ENCODE measurements at regions not wholly inside any gene's neighbourhood (a gene's known extent, or its start where the extent isn't known, plus 50 kb on each side); places are given as distances from the start of the nearest gene placed in this dataset.
"Not testable (repeated sequence)": the region's sequence is repeated elsewhere in the genome, so short reads cannot be mapped to it uniquely, and the experiment has no call there.

DNA sequence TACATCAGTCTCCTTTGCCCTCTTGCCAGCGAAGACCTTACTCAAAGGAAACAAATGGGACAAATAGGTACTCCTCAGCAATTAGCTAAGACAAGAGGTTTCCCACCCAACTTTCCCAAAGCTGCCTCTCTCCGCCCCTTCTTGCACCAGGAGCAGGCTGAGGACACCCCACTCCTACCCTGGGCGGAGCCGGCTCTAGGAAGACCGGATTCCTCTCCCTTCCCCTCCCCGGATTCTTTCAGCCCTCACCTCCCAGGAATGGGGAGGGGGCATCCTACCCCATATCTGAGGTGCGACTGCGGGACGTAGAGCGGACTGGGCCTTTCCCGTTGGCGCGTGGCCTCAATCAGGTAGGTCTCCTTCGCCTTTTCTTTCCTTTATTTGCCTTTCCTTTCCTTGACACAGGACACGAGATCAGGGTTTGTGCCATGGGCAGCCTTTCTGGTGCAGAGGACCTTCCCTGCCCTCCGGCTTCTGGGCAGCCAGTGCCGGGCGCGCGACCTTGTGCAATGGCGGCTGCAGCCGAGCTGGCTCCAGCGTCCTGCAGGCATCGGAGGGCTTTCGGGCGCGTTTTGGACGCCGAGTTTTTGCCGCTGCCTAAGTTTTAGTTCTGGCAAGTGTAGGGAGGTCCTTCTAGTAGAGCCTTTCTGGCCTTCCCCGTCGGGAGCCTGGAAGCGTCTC, 279.9 kb downstream of the PLS3 start:
- not testable (repeated sequence) for DNase-seq (ENCODE audit: extremely low read depth in 1 of 2, low read depth in 1 of 2)

DNA sequence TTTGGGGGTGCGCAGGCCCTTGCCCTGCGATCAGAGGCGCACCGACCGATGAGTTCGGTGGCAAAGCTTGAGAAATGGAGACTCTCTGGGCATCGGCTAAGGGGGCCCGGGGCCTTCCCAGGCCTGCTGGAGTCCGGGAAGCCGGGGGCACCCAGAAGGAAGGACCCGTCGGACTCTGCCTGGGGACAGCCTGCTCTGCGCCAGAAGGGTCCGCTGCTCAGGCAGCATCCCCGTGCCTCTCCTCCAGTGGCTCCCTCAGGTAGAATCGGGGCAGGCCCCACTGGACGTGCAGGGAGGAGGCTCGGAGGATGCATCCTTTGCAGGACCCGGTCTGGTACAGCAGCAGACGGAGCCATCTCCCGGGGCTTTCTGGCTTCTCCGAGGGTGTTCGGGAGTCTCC, 290.0 kb downstream of the PLS3 start:
- DNase-seq (ENCODE audit: extremely low read depth in 1 of 2, low read depth in 1 of 2) = not testable (repeated sequence)

DNA sequence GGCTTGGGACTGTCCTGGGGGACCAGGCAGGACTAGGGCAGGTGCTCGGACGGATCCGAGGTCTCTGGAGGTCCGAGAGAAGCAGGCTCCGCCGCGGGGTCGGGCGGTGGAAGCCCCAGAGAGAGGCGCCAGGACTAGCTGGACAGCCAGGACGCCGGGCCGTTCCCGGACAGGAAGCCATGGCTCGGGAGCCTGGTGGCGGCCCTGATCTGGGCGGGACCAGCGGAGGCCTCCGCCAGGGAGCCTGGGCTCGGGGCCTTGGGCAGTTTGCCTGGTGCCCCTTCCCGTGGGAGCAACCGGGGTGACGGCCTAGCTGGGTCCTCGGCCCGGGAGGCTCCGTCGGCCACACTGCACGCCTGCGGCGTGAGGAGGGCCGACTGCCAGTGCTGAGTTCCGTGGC, 292.3 kb downstream of the PLS3 start:
- DNase-seq (ENCODE audit: extremely low read depth in 1 of 2, low read depth in 1 of 2) = not testable (repeated sequence)

DNA sequence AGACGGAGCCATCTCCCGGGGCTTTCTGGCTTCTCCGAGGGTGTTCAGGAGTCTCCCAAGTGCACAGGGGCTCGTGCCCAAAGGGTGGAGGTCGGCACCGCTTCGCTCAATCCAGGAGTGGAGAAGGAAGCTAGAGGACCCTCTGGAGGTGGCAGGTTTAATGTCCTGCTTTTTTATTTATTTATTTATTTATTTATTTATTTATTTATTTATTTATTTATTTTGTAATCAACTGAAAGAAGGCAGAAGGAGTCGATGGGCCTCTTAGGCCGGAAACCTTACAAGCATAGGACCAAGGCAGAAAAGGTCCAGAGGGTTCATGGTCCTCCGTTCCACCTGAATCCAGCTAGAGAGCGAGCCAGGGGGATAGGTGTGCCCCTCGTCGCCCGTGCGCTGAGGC, 289.4 kb upstream of the AGTR2 start:
- DNase-seq (ENCODE audit: extremely low read depth in 1 of 2, low read depth in 1 of 2) = not testable (repeated sequence)

DNA sequence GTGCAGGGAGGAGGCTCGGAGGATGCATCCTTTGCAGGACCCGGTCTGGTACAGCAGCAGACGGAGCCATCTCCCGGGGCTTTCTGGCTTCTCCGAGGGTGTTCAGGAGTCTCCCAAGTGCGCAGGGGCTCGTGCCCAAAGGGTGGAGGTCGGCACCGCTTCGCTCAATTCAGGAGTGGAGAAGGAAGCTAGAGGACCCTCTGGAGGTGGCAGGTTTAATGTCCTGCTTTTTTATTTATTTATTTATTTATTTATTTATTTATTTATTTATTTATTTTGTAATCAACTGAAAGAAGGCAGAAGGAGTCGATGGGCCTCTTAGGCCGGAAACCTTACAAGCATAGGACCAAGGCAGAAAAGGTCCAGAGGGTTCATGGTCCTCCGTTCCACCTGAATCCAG, 286.4 kb upstream of the AGTR2 start:
- not testable (repeated sequence) for DNase-seq (ENCODE audit: extremely low read depth in 1 of 2, low read depth in 1 of 2)

DNA sequence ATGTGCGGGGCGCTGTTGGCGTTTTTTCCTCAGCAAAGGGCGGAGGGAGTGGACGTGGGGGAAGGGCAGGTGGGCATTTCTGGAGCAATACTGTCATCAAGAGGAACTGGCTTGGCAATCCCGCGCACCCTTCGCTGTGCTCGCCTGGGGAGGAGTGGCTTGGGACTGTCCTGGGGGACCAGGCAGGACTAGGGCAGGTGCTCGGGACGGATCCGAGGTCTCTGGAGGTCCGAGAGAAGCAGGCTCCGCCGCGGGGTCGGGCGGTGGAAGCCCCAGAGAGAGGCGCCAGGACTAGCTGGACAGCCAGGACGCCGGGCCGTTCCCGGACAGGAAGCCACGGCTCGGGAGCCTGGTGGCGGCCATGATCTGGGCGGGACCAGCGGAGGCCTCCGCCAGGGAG, 282.5 kb upstream of the AGTR2 start:
- DNase-seq (ENCODE audit: extremely low read depth in 1 of 2, low read depth in 1 of 2) = not testable (repeated sequence)

DNA sequence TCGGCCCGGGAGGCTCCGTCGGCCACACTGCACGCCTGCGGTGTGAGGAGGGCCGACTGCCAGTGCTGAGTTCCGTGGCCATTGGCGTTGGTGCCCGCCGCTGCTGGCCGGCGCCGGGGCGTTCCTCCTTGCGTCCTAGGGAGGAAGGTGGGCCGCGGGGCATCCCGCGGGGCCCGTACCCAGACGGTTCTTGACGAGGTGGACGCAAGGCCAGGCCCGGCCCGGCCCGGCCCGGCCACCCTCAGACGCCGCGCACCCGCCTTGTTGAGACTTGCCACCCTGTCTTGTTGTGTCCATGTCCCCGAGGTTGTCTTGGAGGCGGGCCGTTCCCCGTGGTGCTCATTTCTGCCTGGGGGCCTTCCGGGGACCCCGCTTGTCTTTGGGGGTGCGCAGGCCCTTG, 282.0 kb upstream of the AGTR2 start:
- DNase-seq (ENCODE audit: extremely low read depth in 1 of 2, low read depth in 1 of 2) = not testable (repeated sequence)

DNA sequence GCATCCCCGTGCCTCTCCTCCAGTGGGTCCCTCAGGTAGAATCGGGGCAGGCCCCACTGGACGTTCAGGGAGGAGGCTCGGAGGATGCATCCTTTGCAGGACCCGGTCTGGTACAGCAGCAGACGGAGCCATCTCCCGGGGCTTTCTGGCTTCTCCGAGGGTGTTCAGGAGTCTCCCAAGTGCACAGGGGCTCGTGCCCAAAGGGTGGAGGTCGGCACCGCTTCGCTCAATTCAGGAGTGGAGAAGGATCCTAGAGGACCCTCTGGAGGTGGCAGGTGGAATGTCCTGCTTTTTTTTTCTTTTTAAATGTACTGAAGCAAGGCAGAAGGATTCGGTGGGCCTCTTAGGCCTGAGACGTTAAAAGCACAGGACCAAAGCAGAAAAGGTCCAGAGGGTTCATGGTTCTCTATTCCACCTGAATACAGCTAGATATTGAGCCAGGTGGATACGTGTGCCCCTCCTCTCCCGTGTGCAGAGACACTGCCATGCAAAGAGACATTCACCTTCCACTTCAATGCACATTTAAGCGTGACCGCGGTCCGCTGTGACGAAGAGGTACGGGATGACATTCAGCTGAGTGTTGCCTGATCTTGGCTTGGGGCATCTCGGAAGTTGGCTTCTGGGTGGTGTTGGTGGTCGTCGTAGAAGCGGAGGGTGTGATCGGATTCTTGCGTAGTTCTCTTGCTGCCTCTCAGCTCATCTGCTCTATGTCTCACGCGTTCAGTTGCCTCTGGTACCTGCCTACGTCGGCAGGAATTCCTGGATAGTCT, 281.2 kb upstream of the AGTR2 start:
- no peak for DNase-seq (ENCODE audit: extremely low read depth in 1 of 2, low read depth in 1 of 2)

DNA sequence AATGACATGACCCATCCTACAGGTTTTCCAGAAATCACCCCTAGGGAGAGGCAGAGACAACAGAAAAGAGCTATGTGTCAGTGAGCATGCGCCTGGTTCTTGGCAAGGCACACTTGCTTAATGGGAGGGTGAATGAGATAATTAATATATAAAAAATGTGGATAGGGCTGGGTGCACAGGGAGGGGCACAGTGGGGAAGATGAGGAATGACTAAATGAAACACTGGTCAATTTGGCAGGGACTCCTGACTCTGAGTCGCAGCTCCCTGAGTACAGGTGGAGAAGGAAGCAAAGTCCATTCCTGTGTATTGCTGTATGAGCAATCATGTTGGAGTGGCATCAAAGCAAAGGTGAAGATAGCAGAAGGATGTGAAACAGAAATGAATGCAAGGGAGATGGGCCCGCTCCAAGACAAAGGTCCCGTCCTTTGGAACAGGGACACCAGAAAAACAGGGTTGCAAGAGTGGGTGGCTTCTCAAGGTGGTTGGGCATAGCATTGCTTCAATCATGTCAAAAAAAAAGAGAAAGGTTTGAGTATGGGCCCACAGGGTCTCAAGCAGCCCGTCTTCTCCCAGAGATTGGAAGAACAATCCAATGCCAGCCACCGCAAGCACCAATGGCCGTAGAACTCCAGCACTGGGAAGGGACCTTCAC, 278.4 kb upstream of the AGTR2 start:
- DNase-seq (ENCODE audit: extremely low read depth in 1 of 2, low read depth in 1 of 2) = no peak

DNA sequence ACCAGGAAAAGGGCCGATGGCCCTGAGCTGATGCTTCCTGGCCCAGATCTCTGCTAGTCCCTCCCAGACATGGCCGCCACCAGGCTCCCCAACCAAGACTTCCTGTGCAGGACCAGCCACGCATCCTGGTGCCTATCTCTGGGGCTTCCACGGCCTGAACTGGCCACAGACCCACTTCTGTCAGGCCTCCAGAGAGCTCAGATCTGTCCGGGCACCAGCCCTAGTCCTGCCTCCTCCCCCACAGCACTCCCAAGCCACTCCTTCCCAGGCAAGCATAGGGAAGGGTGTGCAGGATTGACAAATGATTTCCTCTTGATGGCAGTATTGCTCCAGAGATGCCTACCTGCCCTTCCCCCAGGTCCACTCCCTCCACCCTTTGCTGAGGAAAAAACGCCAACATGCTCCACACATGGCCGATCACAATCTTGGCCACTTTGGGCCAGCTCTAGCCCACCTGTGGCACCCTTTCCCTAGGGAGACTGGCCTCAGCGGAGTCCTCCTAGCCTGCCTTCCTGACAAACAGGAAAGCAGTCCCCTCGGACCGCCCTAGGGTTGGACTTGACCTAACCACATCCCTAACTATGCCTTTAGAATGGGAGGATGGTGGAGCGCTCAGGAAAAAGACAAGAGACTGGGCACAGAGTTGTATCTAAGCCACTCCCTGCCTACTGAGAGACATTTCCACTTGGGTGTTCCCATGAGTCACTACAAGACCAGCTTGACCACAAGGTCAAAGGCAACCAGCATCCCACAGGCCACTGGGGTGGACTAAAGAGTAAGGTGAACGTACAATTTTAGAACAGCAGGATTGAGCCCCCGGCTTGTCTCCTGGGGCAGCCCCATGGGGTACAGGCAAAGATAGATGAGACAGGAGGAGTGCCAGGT, 277.5 kb upstream of the AGTR2 start:
- DNase-seq (ENCODE audit: extremely low read depth in 1 of 2, low read depth in 1 of 2) = no peak

DNA sequence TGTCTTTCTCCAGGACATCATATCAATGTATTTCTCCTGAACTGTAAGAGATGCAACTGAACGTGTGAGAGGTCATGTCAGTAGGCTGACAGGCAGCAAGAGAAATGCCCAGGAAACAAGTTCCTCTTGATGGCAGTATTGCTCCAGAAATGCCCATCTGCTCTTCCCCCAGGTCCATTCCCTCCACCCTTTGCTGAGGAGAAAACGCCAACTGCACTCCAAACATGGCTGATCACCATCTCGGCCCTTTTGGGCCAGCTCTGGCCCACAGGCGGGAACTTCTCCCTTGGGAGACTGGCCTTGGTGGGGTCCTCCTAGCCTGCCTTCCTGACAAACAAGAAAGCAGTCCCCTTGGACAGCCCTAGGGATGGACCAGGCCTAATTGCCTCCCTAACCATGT, 276.5 kb upstream of the AGTR2 start:
- DNase-seq (ENCODE audit: extremely low read depth in 1 of 2, low read depth in 1 of 2) = no peak

DNA sequence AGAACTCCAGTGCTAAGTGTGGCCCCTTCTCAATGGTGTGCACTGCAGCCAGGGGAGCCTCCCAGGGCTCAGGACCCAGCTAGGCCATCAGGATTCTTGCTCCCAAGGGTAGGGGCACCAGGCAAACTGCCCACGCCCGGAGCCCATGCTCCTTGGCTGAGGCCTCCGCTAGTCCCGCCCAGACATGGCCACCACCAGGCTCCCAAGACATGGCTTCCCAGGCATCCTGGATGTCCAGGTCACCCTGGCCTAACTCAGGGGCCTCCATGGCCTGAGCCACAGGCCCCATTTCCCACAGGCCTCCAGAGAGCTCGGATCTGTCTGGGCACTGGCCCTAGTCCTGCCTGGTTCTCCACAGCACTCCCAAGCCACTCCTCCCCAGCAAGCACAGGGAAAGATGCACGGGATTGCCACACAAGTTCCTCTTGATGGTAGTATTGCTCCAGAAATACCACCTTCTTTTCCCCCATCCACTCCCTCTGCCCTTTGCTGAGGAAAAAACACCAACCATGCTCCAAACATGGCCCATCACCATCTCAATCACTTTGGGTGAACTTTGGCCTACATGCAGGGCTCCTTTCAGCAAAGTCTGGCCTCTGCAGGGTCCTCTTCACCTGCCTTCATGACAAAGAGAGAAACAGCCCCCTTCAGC, 274.7 kb upstream of the AGTR2 start:
- no peak for DNase-seq (ENCODE audit: extremely low read depth in 1 of 2, low read depth in 1 of 2)

DNA sequence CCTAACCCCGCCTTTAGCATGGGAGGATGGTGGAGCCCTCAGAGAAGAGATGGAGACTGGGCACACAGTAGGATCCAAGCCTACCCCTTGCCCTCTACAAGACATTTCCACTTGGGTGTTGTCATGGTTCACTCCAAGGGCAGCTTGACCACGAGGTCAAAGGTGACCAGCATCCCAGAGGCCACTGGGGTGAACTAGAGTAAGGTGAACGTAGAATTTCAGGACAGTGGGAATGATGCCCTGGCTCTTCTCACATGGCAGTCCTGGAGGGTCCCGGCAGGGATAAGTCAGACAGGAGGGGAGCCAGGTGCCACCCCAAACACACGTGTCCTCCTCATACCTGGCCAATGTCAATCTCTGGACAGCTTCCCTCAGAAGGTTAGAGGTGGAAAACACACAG, 274.2 kb upstream of the AGTR2 start:
- DNase-seq (ENCODE audit: extremely low read depth in 1 of 2, low read depth in 1 of 2) = no peak

DNA sequence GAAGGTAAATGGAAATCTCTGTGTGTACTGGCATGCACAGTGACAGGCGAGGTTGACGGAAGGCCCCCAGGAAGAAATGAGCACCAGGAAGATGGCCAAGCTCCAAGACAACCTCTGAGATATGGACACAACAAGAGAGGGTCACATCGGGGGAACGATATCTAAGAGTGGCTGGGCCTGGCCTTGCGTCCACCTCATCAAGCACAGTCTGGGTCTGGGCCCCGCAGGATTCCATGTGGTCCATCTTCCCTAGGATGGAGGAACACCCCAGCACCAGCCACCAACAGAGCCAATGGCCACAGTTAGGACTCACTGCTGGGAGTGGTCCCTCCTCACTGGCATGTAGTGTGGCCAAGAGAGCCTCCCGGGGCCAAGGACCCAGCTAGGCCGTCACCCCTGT, 272.6 kb upstream of the AGTR2 start:
- DNase-seq (ENCODE audit: extremely low read depth in 1 of 2, low read depth in 1 of 2) = no peak

DNA sequence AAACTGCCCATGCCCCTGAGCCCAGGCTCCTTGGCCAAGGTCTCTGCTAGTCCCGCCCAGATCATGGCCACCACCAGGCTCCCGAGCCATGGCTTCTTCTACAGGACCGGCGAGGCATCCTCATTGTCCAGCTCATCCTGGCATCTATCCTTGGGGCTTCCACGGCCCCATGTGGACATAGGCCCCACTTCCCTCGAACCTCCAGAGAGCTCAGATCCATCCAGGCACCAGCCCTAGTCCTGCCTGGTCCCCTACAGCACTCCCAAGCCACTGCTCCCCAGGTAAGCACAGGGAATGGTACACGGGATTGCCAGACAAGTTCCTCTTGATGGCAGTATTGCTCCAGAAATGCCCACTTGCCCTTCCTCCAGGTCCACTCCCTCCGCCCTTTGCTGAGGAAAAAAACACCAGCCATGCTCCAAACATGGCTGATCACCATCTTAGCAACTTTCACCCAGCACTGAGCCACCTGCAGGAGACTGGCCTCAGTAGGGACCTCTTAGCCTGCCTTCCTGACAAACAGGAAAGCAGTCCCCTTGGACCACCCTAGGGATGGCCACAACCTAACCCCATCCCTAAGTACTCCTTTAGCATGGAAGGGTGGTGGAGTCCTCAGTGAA, 272.1 kb upstream of the AGTR2 start:
- no peak for DNase-seq (ENCODE audit: extremely low read depth in 1 of 2, low read depth in 1 of 2)

DNA sequence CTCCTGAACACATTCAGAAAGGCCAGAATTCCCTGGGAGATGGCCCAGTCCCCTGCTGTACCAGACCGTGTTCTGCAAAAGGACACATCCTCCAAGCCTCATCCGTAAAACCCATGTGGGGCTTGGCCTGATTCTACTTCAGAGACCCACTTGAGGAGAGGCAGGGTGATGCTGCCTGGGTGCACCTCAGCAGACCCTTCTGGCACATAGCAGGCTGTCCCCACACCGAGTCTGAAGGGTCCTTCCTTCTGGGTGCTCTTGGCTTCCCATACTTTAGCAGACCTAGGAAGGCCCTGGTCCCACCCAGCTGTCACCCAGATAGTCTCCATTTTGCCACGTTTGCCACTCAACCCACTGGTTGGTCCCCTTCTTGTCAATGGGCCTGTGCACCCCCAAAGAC, 270.1 kb upstream of the AGTR2 start:
- DNase-seq (ENCODE audit: extremely low read depth in 1 of 2, low read depth in 1 of 2) = no peak

DNA sequence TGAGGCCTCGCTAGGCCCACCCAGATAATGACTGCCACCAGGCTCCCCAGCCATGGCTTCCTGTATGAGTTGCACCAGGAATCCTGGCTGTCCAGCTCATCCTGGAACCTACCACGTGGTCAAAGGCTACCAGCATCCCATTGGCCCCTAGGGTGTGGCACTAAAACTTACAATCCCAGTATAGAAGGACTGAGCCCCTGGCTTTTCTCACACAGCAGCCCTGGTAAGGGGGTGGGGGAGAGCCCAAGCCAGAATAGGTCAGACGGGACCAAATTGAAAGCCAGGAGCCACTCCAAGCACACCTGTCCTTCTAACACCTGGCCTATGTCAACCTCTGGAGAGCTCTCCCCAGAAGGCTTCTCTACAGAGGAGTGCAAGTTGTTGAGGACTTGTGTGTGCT, 269.3 kb upstream of the AGTR2 start:
- DNase-seq (ENCODE audit: extremely low read depth in 1 of 2, low read depth in 1 of 2) = no peak

DNA sequence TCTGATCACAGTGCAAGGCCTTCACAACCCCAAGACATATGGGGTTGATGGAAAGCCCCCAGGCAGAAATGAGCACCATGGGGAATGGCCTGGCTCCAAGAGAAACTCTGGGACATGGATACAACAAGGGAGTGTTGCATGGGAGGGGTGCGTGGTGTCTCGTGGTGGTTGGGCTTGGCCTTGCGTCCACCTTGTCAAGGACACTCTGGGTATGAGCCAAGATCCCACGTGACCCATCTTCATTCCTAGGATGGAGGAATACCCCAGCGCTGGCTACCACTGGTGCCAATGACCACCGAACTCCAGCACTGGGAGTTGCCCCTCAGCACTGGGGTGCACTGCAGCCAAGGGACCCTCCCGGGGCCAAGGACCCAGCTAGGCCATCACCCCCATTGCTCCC, 267.5 kb upstream of the AGTR2 start:
- DNase-seq (ENCODE audit: extremely low read depth in 1 of 2, low read depth in 1 of 2) = no peak

DNA sequence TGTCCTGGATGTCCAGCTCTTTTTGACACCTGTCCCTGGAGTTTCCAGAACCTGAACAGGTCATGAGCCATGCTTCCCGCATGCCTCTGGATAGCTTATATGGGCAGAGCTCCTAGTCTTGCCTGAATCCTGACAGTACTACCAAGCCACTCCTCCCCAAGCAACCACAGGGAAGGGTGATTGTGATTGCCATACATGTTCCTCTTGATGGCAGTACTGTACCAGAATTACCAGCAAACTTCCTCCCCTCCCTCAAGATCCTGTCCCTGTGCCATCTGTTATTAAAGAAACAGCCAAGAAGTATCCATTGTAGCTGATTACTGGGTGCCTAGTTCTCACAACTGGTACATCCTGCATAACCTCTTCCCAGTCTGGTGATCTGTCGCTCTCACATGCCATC, 264.3 kb upstream of the AGTR2 start:
- no peak for DNase-seq (ENCODE audit: extremely low read depth in 1 of 2, low read depth in 1 of 2)

DNA sequence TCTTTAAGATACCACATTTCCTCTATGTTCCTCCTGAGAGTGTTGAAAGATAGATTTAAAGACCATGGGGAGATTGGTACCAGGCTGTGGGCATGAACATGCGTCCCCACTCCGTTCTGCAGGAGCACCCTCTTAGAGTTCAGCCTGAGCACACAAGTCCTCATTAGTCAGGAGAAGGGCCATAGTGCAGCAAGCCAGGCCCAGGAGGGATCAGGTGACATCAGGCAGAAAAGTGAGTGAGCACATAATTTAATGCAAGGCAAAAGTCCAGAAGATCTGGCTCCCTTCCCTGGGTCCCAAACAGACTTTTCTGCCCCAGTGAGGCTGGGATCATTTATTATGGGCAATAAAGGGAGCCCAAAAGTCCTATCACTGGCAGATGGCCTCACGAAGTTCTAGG, 263.7 kb upstream of the AGTR2 start:
- no peak for DNase-seq (ENCODE audit: extremely low read depth in 1 of 2, low read depth in 1 of 2)
